Fibroblast of skin of right biceps (primary cell): ENCODE measurements at regions not wholly inside any gene's neighbourhood (a gene's known extent, or its start where the extent isn't known, plus 50 kb on each side); places are given as distances from the start of the nearest gene placed in this dataset.

Source experiments
- DNase-seq: peaks from one replicate; pipeline ENCODE4 v3.0.0-alpha.2; 2013

GRCh38 chr2:30371772-30372373 lies 75.2 kb upstream of the LCLAT1 start:
- no peak for DNase-seq

DNA sequence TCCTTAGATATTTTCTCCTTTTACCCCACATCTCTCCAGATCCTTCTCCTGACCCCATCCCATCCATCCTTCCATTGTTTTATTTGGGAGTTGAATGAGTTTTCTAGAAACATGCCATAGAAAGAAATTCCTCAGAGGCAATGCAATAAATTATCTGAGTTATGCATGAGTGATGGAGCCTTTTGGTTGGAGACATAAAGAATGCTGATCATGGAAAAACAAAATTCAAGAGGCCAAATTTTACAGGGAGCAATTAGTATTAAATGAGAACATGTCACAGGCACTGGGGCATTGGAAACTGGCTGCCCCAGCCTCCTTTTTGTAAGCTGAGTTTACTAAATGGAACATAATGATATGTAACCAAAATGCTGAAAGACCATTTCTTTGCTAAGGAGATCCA lies 74.2 kb upstream of the LCLAT1 start:
- peak; percentile 77 for DNase-seq

GRCh38 chr2:30373881-30374302 lies 73.2 kb upstream of the LCLAT1 start:
- peak; percentile 98 for DNase-seq

- no peak for DNase-seq
These were observed 72.7 kb upstream of the LCLAT1 start for GRCh38 chr2:30374380-30374779.

DNA sequence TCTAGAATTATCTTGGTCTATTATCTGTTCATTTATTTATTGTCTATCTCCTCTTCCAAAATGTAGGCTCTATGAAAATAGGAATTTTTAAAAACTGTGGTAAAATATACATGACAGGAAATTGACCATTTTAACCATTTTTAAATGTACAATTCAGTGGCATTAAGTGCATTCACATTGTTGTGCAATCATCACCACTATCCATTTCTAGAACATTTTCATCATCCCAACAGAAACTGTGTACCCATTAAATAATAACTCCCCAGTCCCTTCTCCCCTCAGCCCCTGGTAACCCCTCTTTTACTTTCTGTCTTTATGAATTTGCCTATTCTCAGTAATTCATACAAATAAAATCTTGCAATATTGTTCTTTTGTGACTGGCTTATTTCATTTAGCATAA lies 71.1 kb upstream of the LCLAT1 start:
- DNase-seq = no peak

DNA sequence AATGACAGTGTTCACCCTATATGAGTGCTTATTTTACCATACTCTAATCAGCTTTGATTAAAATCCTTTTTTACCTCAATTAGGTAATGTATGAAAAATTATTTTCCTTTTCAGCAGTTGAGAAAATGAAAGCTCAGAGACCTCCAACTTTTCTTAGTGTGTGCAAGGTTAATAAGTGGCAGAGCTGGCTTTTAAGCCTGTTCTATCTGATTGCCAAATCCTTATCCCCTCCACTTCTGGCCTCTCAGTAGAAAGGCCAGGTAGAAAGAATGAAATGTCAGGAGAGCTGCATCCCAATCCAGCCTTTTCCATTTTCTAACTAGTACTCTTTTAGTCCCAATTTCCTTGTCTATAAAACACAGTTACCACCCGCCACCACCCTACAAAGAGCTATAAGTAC lies 67.6 kb upstream of the LCLAT1 start:
- DNase-seq = no peak

DNA sequence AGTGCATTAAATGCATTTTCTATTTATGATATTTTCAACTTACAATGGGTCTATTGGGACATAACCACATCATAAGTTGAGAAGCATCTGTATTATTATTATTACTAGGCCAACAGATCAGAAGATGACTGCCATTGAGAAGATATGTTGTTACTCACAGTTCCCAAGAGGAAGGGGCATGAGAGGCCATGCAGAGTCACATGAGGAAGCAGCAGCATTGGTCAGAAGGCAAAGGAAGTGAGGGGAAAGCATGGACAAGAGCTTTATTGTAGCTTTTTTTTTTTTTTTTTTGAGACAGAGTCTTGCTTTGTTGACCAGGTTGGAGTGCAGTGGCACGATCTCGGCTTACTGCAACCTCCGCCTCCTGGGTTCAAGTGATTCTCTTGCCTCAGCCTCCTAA lies 66.2 kb upstream of the LCLAT1 start:
- no peak for DNase-seq

GRCh38 chr2:30382162-30382783 lies 64.8 kb upstream of the LCLAT1 start:
- DNase-seq = no peak

- DNase-seq = no peak
These were observed 64.1 kb upstream of the LCLAT1 start for GRCh38 chr2:30382995-30383394.

DNA sequence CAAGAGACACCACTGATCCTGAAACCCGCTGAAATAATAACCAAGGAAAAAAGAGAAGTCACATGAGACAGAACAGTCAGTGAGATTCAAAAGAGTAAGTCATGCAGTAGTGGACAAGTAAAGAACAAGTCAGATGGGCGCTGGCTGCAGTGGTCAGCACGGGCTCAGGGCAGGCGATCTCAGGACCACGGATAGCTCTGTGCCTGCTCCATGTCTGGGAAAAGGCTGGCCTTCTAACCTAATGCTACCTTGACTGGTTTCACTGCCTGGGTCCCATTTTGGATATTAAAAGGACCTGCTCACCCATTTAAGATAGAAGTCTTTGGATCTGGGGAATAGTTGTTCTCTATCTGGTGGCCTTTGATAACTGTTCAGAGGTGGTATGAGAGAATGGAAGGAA lies 61.7 kb upstream of the LCLAT1 start:
- peak; percentile 32 for DNase-seq

GRCh38 chr2:30392097-30392496 lies 54.9 kb upstream of the LCLAT1 start:
- DNase-seq = no peak

GRCh38 chr2:30393510-30393909 lies 53.5 kb upstream of the LCLAT1 start:
- DNase-seq = no peak

GRCh38 chr2:30394096-30394495 lies 53.0 kb upstream of the LCLAT1 start:
- no peak for DNase-seq

DNA sequence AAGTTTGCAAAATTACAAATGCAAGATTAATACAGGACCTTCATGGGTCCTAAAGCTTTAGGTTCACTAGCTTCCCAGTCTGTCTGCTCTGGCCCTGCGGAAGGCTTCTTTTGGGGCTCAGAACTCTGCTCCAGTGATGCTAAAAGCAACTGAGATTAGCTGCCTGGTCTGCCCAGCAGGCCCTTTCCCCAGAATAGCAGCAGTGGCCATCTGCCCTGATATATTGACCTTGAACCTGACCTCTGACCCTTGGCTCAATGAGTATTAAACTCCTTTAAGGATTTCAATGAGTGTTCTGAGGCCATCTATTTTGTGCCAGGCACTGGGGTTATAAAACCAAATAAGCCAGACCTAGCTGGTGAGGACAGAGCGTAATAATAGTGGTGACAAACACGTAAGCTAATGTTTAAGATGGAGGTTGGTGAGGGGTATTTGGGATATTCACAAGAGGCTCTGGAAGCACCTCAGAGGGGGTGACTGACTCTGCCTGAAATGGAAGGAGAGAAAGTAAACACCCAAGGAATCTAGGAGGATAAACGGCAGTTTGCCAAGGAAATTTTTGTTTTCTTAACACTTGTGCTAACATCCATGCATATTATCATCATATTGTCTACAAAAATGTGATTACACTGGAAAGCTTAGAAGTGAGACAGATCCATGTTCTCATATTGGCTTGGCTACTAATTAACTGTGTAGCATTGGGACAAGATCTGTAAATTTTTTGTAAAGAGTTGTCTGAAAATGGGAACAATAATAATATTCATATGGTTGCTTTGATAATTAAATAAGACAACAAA lies 50.4 kb upstream of the LCLAT1 start:
- DNase-seq = no peak
